GM12878 (cell line): ENCODE measurements at regions not wholly inside any gene's neighbourhood (a gene's known extent, or its start where the extent isn't known, plus 50 kb on each side); places are given as distances from the start of the nearest gene placed in this dataset.
A peak's percentile ranks its signal among the peaks of the same experiment; 100 is the strongest.

Source experiments
- ATAC-seq: fragments of 200-7000 bp; cut with Tn5 transposase; 3 replicates; pipeline ENCODE4 v1.9.1; 2020; ENCODE audit warnings: mild to moderate bottlenecking, moderate library complexity
- BruUV-seq: library from RNA; stranded (reverse); fragments of 400-500 nt; replicated peaks from 2 replicates; lab custom pipeline; 2021; lab: Mats Ljungman, UMichigan
- CTCF ChIA-PET: fragments of 300-600 bp; sonication (Branson Sonifier 250); formaldehyde crosslinking; extraction: SDS; loops from one replicate; lab custom pipeline; 2021; ENCODE audit warnings: inconsistent platforms; lab: Yijun Ruan, JAX
- POLR2A ChIA-PET: fragments of 350-600 bp; formaldehyde crosslinking; extraction: SDS; loops from one replicate; lab custom pipeline; 2021; ENCODE audit warnings: inconsistent platforms; lab: Charles Lee
- RAD21 ChIA-PET: fragments of 300-600 bp; sonication (Branson Sonifier 250); formaldehyde crosslinking; loops from one replicate; lab custom pipeline; 2023; ENCODE audit warnings: antibody characterized with exemption; ENCODE audit not compliant: unreplicated experiment; lab: Charles Lee
- SMC1A ChIA-PET: fragments of 300-600 bp; sonication (Branson Sonifier 250); formaldehyde crosslinking; loops from one replicate; lab custom pipeline; 2023; ENCODE audit not compliant: unreplicated experiment, uncharacterized antibody; lab: Charles Lee
- DNase-seq: peaks from one replicate; pipeline ENCODE4 v3.0.0-alpha.2; 2011; ENCODE audit warnings: low read depth, low spot score
- FAIRE-seq: peaks from 3 replicates; lab custom pipeline; 2011; peaks lifted over from hg19 to GRCh38; lab: Jason Lieb, UNC
- H2AFZ ChIP-seq: 2 replicates; pipeline ENCODE4 v1.6.0; 2011; ENCODE audit warnings: low read depth, low read length, control low read depth; ENCODE audit not compliant: control insufficient read depth
- H3K27ac ChIP-seq: 2 replicates; pipeline ENCODE4 v1.5.1; 2011; ENCODE audit warnings: control low read depth; ENCODE audit not compliant: control insufficient read depth, insufficient read depth
- H3K27me3 ChIP-seq, 2 experiments: replicated peaks in 1 of 2; 2 replicates each; pipeline versions ENCODE4 v1.6.0 to v1.6.1; 2011; ENCODE audit warnings: low read length in 1 of 2; ENCODE audit not compliant: control insufficient read depth in 2 of 2, insufficient read depth in 2 of 2
- H3K36me3 ChIP-seq, 2 experiments: 2 replicates each; pipeline ENCODE4 v1.5.1; 2011; ENCODE audit warnings: low read length in 1 of 2; ENCODE audit not compliant: control insufficient read depth in 2 of 2, insufficient read depth in 2 of 2
- H3K4me1 ChIP-seq: 2 replicates; pipeline ENCODE4 v1.6.1; 2011; ENCODE audit warnings: mild to moderate bottlenecking, low read length, moderate library complexity, mixed read lengths; ENCODE audit not compliant: control insufficient read depth, insufficient read depth
- H3K4me2 ChIP-seq: 2 replicates; pipeline ENCODE4 v1.6.0; 2011; ENCODE audit warnings: control low read depth; ENCODE audit not compliant: control insufficient read depth, insufficient read depth
- H3K4me3 ChIP-seq: fragments of 200-600 bp; sonication (generic); 2 replicates; pipeline ENCODE4 v1.5.1; 2016
- H3K79me2 ChIP-seq: 2 replicates; pipeline ENCODE4 v1.6.0; 2011; ENCODE audit warnings: low read length; ENCODE audit not compliant: control insufficient read depth, insufficient read depth
- H3K9ac ChIP-seq: 2 replicates; pipeline ENCODE4 v1.8.0; 2011; ENCODE audit warnings: low read length, control low read depth, mixed read lengths; ENCODE audit not compliant: control insufficient read depth, insufficient read depth
- H3K9me3 ChIP-seq: replicated peaks from 3 replicates; pipeline ENCODE4 v1.5.1; 2011; ENCODE audit warnings: mild to moderate bottlenecking, low read length; ENCODE audit not compliant: control insufficient read depth, insufficient read depth
- H4K20me1 ChIP-seq: 2 replicates; pipeline ENCODE4 v1.6.0; 2011; ENCODE audit not compliant: control insufficient read depth, insufficient read depth
- ATF7 ChIP-seq: fragments of 450-650 bp; IDR thresholded peaks from 2 replicates; pipeline ENCODE4 v1.6.1; 2016; ENCODE audit warnings: low read depth, mild to moderate bottlenecking
- CBFB ChIP-seq: IDR thresholded peaks from 2 replicates; pipeline ENCODE4 v1.6.1; 2016; ENCODE audit warnings: antibody characterized with exemption, low read depth
- E2F4 ChIP-seq: IDR thresholded peaks from 2 replicates; pipeline ENCODE4 v1.6.1; 2012; ENCODE audit warnings: low read depth, low read length, improper control_type of control experiment
- IKZF2 ChIP-seq, 2 experiments: fragments of 450-650 bp; IDR thresholded peaks; 2 replicates each; pipeline ENCODE4 v1.6.1; 2017; ENCODE audit warnings: mild to moderate bottlenecking in 2 of 2, moderate library complexity in 2 of 2
- TARDBP ChIP-seq: IDR thresholded peaks from 2 replicates; pipeline ENCODE4 v1.6.1; 2016; ENCODE audit warnings: borderline replicate concordance
- ZNF217 ChIP-seq: fragments of 450-650 bp; IDR thresholded peaks from 2 replicates; pipeline ENCODE4 v1.6.1; 2017; ENCODE audit warnings: antibody characterized with exemption, mild to moderate bottlenecking
- WGBS: methylation state at CpG from one replicate; pipeline ENCODE4 v1.1.6; 2016; ENCODE audit warnings: low lambda C conversion rate; ENCODE audit not compliant: insufficient replicate concordance, insufficient coverage; ENCODE audit errors: missing lambda C conversion rate; 5-methylcytosine and 5-hydroxymethylcytosine counted together
- in situ Hi-C: fragments of 300-500 bp; cut with MboI; formaldehyde crosslinking; loops from 9 replicates; pipeline ENCODE4 v1.14.3; 2018; ENCODE audit warnings: mixed read lengths
- intact Hi-C: fragments of 100-400 bp; cut with micrococcal nuclease; formaldehyde crosslinking; loops from one replicate; pipeline ENCODE4 v1.14.2; 2022; ENCODE audit not compliant: unreplicated experiment

- TF ChIP-seq ZNF217 = peak; percentile 16; the same call in 1 of the 2 replicates
- peak in 1 of 2 experiments; percentile 10; a peak in 1 of 4 replicates for TF ChIP-seq IKZF2 (IDR thresholded peaks at IDR 0.05)
- TF ChIP-seq TARDBP = no peak
- no peak for TF ChIP-seq E2F4
- no peak for TF ChIP-seq CBFB
- TF ChIP-seq ATF7 = peak; percentile 8; the same call in 1 of the 2 replicates
- no peak for FAIRE-seq
- 25% methylated on average over 7 of the region's 7 CpGs for WGBS
These were observed 228.0 kb downstream of the PIK3C3 start for GRCh38 chr18:42182728-42183700.

More at GRCh38 chr18:42182728-42183700, 228.0 kb downstream of the PIK3C3 start:
- no peak overlapping the region for H3K9ac ChIP-seq
- BruUV-seq = no TSS peak
- H4K20me1 ChIP-seq = no peaks in the 10 kb centered on the region; the same call in 1 of the 2 replicates
- ATAC-seq = peak; percentile 74
- RAD21 ChIA-PET = interaction anchor here (0.6 to 2.6 kb wide), 5 partner anchors 14 to 99 kb away, joined by 4 to 18 read pairs (median 4); no protein-coding TSS in a partner anchor
- CTCF ChIA-PET = interaction anchor here (0.6 to 7.4 kb wide), 4 partner anchors 66 to 132 kb away, joined by 3 to 67 read pairs (median 3); no protein-coding TSS in a partner anchor
- no peaks in the 10 kb centered on the region for H3K79me2 ChIP-seq
- no peaks in the 10 kb centered on the region for H3K27me3 ChIP-seq
- intact Hi-C loops = loop anchor here (10.0 kb wide), 1 partner anchor 158 kb away; no protein-coding TSS in a partner anchor
- no peaks in the 10 kb centered on the region for H3K9me3 ChIP-seq
- no peak overlapping the region for H3K4me2 ChIP-seq
- H2AFZ ChIP-seq = no peak overlapping the region
- H3K36me3 ChIP-seq = no peaks in the 10 kb centered on the region
- SMC1A ChIA-PET = interaction anchor here (0.7 to 11.6 kb wide), 12 partner anchors 9 to 129 kb away, joined by 3 to 135 read pairs (median 4); no protein-coding TSS in a partner anchor
- POLR2A ChIA-PET = interaction anchor here (1.2 kb wide), 1 partner anchor 14 kb away, joined by 4 read pairs; no protein-coding TSS in a partner anchor
- no peak for DNase-seq
- no peak overlapping the region for H3K27ac ChIP-seq
- no peaks in the 10 kb centered on the region for H3K4me1 ChIP-seq
- in situ Hi-C loops = no loop called here
- H3K4me3 ChIP-seq = no peak overlapping the region
